Superior temporal gyrus (tissue), 1 donor: ENCODE measurements at regions not wholly inside any gene's neighbourhood (a gene's known extent, or its start where the extent isn't known, plus 50 kb on each side); places are given as distances from the start of the nearest gene placed in this dataset.
A peak's percentile ranks its signal among the peaks of the same experiment; 100 is the strongest.
"Not testable (repeated sequence)": the region's sequence is repeated elsewhere in the genome, so short reads cannot be mapped to it uniquely, and the experiment has no call there.

Experiments used
- DNase-seq: peaks from one replicate; pipeline ENCODE4 v3.0.0-alpha.2; 2016; ENCODE audit errors: extremely low spot score

DNA sequence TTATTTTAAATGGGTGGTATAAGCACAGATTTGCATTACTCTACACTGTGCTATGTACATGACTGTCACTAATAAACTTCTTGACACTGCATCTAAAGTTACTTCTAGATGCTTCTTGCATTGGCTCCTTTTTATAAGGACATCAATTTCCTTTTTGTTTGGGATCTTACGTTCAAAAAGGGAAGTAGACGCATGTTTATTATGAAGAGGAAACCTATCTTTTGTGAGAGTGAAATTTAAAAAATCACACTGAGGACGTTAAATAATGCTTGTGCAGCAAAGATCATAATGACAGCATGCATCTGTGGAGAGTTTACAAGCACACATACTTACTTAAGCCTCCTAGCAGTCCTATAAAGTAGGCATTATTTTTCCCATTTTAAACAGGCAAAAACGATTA lies 479.5 kb downstream of the CD83 start:
- DNase-seq = no peak

DNA sequence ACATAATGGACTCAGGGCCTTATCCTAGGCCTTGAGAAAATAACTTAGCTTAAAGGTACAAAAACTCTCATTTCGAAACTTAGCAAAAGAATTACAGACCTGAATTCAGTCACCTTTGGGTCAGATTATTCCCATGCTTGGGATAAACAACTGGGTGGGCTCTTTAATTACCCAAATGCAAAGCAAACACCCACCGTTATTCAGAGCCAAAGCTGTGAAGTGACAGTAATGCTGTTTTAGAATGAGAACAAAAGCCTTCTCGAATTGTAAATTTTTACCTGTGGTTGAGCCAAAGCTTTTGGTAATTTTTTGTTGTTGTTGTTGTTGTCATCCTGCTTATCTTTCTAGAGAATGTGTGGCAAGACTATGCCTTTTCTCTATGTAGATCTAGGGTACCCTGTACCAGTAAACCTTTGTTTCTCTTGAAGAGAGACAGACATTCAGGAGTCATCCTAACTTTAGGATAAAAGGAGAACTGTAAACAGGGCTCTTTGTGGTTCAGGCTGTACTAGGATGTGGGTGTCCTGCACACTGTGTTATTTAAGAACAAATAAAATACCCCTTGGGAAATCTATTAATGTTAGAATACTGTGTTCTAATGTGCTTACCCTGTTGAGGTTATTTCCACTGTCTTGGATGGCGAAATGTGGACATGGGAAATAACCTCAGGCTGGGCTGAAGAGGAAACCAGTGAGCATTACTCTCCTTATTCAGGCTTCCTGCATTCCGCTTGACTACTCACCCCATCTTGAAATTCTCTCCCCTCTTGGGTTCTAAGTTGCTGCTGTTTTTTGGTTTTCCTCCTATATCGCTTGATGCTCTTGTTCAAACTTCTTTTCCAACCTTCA lies 480.7 kb downstream of the CD83 start:
- DNase-seq = no peak

DNA sequence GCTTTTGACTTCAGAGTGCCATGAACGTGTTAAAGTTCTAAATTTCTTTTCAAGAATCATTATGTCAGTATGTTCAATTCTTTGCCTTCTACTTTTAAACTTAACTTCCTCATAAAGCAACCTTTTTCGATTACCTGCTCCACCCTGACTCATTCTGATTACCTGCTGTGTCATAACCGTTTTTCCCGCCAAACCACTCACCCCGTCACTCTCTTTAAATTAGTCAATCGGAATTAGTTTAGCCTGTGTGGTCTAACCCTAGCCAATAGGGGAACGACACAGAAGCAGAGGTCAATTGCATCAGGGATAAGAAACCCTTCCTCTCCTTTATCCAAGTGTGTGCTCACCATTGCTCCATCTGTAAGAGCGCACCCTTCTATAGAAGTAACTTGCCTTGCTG lies 482.7 kb downstream of the CD83 start:
- DNase-seq = not testable (repeated sequence)

DNA sequence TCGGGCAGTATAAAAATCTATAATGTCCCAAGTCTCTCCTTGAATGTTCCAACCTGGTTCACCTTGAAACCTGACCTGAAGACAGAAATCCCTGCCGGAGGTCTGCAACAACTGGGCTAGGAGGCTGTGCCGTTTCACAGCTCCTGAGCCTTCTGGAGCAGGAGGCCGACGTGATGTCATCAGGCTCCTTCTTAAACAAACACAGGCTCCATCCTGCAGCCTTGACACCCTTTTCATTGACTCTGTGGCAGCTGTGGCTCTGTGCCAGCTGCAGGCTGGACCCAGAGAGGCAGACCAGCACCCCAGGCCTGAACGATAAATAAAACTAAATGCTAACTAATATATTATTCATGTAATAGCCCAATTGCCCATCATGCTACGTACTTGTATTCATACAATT lies 483.9 kb downstream of the CD83 start:
- no peak for DNase-seq

DNA sequence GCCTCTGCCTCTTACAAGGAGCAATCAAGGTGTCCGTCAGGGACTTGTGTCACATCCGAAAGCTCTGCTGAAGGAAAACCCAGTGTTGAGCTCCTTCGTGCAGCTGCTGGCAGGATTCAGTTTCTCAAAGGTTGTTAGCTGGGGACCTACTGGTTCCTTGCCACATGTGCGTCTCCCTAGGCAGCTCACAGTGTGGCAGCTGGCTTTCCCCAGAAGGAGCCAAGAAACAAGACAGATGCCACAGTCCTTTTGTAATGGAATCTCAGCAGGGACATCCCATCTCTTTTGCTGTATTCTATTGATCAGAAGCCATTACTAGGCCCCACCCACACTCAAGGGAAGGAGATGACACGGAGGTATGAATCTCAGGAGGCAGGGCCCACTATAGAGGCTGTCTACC lies 488.8 kb downstream of the CD83 start:
- DNase-seq = no peak

DNA sequence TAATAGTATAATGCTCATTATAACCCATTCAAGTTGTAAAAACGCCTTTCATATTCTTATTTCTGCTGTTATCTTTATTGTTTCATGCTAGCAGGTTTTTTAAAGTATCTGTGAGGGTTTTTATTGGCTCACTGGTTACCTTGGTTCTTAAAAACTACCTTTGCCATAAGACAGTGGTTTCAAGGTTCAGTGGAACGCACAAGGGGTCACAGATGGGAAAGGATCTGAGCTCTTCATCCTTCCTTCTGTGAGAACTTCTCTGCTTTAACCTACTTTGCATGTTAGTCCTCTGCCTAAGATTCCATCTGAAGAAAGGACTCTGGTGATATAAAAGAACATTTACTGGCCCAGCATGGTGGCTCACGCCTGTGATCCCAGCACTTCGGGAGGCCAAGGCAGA lies 492.6 kb downstream of the CD83 start:
- DNase-seq = no peak

DNA sequence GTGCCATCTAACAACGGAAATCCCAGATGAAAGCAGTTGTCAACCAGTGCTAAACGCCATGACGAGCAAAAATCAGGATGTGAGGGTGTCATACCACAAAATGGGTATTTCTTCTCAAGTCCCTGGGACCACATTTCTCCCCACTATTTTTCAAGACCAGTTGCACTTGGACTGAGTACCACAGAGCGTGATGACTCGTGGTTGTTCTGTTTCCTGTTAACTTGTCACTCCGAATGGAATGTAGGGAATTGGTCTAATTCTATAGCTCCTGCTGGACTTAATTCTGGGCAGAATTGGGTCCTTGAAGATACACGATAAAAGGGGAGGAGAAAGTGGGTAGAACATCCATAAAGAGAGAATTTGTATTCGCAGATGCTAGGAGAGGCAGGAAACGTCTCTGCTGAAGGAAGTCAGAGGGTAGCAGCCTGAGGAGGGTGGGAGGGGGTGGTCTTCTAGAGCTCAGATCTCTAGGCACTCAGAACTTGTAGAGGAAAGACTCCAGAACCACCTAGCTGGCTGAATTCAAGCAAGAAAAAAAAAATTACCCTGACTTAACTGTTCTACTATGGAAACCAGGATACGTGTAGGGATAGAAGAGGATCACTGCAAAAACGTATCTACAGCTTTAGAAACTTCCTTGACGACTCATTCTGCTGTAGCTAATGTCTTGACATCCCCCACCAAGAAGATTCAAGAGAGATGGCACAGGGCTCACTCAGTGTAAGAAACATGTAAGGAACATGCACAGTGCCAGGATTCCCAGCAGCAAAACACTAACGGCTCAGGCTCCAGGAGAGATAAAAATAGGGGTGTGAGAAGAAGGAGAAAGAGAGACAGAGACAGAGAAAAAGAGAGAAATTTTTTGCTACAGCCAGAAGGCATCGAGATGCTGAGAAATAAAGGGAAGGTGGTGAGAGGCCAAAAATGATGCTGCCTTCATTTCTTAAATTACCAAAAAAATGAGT lies 494.7 kb downstream of the CD83 start:
- peak; percentile 50 for DNase-seq

DNA sequence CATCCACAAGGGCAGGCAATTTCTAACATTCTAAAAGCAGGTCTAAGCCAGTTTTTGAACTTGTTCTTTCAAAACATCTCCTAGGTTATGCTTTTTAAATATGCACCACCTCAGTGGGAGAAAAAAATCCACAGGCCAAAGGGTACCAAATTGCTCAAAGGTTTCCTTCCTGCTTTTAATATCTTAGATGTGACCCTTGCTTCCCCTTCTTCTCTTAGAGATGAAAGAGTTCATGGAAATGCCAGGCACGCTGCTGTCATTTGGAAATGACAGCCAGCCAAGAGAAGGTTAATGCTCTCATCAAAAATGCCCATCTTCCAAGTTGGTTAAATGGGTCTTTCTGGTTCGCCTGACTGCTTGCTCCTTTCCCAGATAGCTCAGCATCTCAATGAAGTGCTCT lies 497.1 kb downstream of the CD83 start:
- DNase-seq = no peak

DNA sequence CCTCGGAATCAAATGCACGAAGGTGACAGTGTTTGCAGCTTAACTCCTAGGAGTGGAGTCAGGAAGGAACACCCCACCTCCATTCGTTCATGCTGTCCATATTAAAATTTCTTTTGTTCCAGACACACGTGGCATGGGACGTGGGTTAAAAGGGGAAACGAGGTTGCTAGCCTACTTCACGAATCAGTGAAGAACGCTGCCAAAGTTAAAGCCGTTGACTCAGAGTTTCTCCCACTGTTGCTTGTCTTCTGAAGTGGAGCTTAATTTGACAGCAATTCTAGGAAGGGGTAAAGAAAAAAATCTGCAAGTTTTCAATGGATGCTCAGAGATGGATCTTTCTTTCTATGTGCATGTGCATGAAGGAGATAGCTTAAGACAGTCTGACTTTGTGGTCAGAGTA lies 499.1 kb downstream of the CD83 start:
- no peak for DNase-seq

DNA sequence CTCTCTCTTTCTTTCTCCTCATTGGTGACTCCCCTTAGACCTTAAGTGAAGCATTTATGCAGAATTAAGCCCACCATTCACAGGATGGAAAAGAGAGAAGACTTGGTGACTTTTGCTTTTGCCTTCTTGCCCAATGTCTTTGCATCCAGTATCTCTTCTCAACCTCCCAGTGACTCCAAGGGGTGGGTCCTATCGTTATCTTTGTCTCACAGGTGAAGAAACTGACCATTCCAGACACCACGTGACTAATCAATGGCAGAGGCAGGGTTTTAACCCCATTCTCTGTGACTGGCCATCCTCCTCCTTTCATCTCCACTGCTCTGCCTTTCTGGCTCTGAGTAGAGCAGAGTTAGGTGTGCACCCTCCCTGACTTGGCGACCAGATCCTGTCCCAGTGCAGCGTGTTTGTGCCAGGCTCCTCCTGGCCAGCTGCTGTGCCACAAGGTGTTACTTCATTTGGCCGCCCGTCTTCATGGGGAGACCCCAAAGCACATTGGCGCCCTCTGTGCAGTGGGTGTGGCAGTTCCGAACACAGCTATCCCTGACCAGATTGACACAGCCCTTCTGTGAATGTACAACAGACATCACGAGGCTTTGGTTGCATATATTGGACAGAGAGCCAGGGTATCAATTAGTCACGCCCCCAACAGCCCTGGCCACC lies 501.3 kb downstream of the CD83 start:
- DNase-seq = no peak

DNA sequence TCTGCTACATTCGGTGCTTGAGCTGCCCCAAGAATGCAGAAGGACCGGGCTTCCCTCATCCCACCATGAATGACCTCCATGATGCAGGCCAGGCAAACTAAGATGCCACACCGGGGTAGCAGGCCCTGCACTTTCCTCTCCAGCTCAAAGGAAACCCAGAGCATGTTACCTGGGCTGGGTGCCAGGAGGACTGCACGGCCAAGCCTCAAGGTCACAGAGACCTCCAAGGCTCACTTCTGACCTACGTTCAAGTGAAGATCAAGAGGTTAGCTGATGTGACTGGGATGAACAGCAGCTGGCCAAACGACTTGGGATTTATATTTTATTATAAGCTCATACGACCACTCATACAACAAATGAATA lies 501.8 kb downstream of the CD83 start:
- DNase-seq = no peak

DNA sequence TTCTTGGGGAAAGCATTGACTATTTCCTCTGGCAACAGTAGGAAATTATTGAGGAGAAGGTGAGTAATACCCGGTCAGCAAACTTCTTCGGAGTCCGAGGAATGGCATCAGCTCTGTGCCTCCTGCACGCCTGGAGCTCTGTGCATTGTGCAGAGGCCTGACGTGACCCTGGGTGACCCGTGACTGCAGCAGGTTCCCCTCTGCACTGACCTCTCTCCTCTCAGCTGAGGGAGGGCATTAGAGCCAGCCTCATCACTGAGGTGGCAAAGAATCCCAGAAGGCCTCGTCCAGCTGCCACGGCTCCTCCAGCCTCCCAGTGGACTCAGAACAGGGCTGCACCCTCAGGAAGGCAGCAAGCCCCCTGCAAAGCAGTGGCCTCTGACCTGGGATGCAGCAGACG lies 502.9 kb downstream of the CD83 start:
- DNase-seq = no peak

DNA sequence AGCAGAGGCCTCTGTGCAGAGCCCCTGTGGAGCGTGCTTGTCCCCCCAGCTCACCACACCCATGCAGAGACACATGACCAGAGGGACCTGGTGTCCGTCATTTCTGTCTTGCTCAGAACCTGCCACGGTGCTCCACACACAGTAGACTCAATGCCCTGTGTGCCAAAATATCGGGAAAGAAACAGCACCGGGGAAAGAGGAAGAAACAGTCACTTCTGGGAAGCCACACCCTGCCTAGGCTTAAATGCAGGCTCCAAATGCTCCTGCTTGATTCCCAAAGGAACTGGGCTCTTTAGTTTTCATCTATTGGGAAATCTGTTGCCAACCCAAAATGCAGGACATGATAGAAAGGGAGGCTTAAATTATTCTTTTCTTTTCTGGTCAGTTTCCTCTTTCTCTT lies 503.9 kb downstream of the CD83 start:
- DNase-seq = no peak

DNA sequence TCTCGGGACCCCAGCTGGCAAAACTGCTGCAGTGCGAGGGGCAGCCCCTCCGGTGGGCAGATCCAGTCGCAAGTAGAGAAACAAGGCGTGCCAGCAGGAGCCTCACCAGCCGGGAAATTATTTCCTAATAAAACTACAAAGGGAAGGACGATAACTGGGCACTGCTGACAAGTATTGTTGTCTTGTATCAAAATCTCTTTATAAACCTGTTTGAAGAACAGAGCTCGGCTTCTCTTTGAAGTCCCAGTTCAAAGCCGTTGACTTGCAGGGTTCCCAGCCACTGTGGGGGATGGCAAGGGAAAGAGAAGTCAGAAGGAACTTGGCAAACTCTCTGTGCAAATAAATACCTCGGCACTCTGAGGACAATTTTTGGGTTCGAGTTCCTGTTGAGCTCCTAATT lies 504.5 kb downstream of the CD83 start:
- DNase-seq = no peak

DNA sequence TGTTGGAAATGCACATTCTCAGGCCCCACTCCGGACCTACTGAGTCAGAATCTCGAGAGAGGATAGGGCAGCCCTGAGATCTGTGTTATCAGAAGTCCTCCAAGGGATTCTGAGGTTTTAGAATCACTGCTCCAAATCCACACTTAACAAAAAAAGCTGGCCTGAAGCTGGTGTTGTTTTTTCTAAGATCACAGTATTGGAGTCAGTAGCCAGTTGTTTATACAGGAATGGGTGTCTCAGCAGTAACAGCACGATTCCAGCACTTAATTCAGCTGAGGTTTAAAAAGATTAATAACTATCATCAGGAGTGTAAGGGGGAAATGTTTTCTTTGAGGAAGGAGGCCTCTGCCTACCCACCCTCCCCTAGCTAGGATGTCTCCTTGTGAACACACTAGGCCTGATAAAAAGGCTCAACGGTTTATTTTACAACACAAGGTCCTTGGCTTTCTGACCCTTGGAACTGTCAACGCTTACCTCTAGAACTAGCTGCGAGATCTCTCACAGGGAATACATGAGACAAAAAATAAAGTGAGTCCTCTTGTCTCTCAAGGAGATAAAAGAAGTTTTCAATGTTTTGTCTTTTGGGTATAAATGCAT lies 505.4 kb downstream of the CD83 start:
- no peak for DNase-seq

DNA sequence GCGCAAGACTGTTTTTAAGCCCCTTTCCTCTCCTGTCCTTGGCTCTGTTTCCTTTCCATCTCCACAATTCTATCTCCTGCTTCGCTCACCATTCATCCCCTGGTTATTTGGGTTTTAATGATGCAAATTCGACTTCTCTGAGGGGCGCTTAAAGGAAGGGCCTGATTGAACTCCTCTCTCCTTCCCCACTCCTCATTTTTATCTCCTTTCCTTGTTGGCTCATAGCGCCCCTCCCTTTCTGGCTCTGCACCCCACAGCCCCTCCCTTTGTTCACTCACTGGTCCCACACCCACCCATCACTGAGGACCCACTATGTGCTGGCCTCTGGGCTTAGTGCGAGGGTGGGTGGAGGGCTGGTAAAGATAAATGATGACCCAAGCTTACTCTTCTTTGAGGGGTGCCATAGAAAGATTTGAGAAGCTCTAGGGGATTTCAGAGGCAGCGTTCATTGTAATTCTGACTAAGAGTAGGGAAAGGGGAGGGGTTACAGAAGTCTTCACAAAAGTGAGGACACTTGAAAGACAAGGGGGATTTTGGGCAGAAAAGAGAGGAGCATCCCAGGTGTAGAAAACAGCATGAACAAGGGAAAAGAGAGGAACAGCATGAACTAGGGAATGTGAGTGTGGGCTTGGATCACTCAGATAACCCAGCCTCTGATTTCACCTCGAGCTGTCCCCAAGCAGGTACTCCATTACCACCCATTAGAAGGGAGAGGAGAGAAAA lies 507.8 kb downstream of the CD83 start:
- no peak for DNase-seq

DNA sequence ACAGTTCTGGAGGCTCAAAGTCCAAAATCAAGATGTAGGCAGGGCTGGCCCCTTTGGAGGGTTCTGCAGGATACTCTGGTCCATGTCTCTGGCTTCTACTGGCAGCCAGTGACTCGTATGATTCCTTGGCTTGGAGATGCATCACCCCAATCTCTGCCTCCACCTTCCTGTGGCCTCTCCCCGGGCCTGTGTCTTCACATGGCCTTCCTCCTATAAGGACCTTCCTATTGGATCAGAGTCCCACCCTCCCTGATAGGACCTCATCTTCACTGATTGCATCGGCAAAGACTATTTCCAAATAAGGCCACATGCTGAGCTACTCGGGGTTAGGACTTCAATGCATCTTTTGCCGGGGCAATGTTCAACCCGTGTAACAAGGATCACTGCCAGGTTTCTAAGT lies 509.0 kb downstream of the CD83 start:
- no peak for DNase-seq

DNA sequence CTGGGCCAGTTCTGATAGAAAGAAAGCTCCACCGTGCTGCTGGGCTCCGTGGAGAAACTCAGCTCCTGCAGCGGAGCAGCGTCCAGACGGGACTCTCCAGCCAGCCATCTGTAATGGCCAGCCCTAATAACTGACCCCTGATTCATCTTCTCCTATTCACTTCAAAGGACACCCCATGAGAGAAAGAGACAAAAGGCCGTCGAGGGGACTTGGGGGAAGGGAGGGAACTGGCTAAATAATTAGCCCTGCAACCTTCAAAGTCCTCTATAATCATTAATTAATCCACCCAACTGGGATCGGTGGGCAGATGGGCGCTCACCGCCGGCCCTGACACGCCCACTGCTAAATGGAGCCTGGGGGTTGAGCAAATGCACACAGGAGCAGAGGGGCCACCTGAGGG lies 512.4 kb downstream of the CD83 start:
- no peak for DNase-seq

DNA sequence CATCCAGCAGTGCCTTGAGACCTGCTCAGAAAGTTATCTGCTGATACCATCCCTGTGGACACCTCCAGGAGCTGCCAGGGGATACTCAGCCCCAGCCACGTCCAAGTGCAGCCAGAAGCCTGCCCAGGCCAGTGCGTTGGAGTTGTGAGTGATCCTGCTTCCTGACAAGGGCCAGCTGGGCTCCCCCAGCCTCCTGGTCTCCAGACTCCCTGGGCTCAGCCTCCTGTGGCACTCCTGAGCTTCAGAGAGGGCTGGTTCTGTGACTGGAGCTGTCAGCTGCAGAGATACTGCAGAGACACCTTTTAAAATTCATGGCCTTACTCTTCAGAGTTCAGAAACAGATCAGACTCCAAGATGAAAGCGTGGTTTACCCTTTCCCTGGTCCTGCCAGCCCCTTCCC lies 515.9 kb downstream of the CD83 start:
- DNase-seq = no peak

DNA sequence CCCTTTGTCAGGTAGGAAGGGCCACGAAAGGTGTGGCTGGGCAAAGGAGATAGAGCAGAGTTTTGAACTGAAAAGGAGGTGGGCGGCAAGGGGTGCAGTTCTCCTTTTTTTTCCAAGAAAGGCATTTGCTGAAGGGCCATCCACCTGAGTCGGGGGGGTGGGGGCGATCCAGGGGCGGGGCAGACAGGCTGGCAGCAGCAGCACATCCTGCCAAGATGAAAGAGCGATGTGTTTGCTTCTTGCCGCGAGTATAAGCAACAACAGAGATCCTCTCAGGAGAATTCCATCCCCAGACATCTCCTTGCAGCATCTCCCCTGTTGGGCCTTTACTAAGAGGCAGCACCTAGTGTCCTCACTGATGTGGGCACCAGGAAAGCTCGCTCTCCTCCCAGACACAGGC lies 516.5 kb downstream of the CD83 start:
- no peak for DNase-seq

DNA sequence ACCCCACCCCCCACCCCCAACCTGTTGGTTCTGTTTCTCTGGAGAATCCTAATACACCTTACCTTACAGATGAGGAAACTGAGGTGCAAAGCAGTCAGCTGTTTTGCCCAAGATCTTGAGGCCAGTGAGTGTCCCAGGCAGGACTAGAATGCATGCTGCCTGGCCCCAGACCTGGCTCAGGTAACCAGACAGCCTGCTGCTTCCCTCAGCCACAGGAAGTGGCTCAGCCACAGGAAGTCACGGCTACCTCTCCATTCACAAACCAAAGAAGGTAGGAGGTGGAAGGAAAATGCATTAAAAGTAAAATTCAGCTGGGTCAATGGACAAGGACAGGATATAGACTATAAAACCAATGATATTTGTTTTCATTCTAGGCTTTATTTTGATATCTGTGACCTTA lies 517.6 kb downstream of the CD83 start:
- no peak for DNase-seq
